Right ventricle myocardium superior (tissue), 1 donor: ENCODE measurements at regions not wholly inside any gene's neighbourhood (a gene's known extent, or its start where the extent isn't known, plus 50 kb on each side); places are given as distances from the start of the nearest gene placed in this dataset.
A peak's percentile ranks its signal among the peaks of the same experiment; 100 is the strongest.
"Not testable (repeated sequence)": the region's sequence is repeated elsewhere in the genome, so short reads cannot be mapped to it uniquely, and the experiment has no call there.

ENCODE experiments used
- ATAC-seq: fragments of 200-7000 bp; cut with Tn5 transposase; one replicate; pipeline ENCODE4 v1.9.1; 2020; ENCODE audit warnings: mild to moderate bottlenecking; ENCODE audit not compliant: poor library complexity
- DNase-seq: peaks from one replicate; pipeline ENCODE4 v3.0.0-alpha.2; 2020
- intact Hi-C: fragments of 100-400 bp; cut with DNase I; formaldehyde crosslinking; loops from one replicate; pipeline ENCODE4 v1.11.2; 2022
- donor health status: DM: no; HTN: yes; CAD: no; lungs with severe emphysema.

- ATAC-seq (peak; percentile 85), DNase-seq (peak; percentile 49)
- intact Hi-C loops = no loop called here
Measured at GRCh38 chr1:47491341-47491753, 53.5 kb downstream of the FOXD2 start.

GRCh38 chr1:47495176-47495713 lies 57.4 kb downstream of the FOXD2 start:
- ATAC-seq = no peak

DNA sequence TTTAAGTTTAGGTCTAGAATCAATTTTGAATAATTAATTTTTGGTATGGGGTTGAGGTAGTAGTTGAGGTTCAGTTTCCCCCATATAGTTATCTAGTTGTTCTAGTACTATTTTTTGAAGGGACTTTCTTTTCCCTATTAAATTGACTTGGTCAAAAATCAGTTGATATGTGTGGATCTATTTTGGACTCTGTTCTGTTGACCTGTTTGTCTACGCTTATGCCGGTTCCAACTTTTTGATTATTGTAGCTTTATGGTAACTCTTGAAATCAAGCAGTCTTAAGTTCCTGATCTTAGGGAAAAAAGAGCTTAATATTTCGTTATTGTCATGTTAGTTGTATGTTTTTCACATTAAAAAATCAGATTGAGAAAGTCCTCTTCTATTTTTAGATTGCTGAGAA lies 60.7 kb downstream of the FOXD2 start:
- intact Hi-C loops = no loop called here
- no peak for ATAC-seq

More at GRCh38 chr1:47495176-47495713, 57.4 kb downstream of the FOXD2 start:
- intact Hi-C loops = no loop called here
- no peak for DNase-seq

DNA sequence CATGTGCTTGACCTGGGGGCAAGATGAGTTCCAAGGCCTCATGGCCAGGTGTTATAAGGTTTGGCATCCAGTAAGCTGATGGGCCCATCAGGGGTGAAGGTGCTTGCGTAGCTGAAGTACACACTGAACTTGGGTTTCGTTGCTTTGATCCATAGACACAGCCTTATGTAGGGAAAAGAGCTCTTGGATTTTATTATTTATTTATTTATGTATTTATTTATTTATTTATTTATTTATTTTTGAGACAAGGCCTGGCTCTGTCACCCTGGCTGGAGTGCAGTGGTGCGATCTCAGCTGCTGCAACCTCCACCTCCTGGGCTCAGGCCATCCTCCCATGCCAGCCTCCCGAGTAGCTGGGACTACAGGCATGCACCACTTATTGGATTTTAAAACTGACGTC lies 63.2 kb downstream of the FOXD2 start:
- DNase-seq (no peak), ATAC-seq (no peak)
- intact Hi-C loops = no loop called here

More for the DNA sequence above, 60.7 kb downstream of the FOXD2 start:
- DNase-seq = no peak

- ATAC-seq = no peak
- DNase-seq = no peak
- intact Hi-C loops = no loop called here
Measured at GRCh38 chr1:47502746-47503370, 65.0 kb downstream of the FOXD2 start.

- ATAC-seq, intact Hi-C loops, DNase-seq: not testable (repeated sequence)
Measured at GRCh38 chr1:47504840-47505239, 67.0 kb downstream of the FOXD2 start.

DNA sequence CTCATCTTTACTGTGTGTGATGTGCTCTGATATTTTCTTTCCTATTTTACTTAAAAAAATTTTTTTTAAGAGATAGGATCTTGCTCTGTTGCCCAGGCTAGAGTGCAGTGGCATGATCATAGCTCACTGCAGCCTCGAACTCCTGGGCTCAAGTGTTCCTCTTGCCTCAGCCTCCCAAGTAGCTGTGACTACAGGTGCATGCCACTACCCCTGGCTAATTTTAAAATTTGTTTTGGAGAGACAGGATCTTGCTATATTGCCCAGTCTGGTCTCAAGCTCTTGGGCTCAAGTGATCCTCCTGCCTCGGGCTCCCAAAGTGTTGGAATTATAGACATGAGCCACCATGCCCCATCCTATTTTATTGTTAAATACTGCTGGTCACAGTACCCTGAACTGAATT lies 67.4 kb downstream of the FOXD2 start:
- DNase-seq = no peak
- intact Hi-C loops = no loop called here
- no peak for ATAC-seq

- no peak for ATAC-seq
- intact Hi-C loops = no loop called here
Measured at GRCh38 chr1:47506053-47506452, 68.2 kb downstream of the FOXD2 start.

GRCh38 chr1:47507144-47507543 lies 69.3 kb downstream of the FOXD2 start:
- ATAC-seq = no peak
- no peak for DNase-seq
- intact Hi-C loops = no loop called here

More at GRCh38 chr1:47506053-47506452, 68.2 kb downstream of the FOXD2 start:
- DNase-seq = no peak

GRCh38 chr1:47507881-47508701 lies 70.2 kb downstream of the FOXD2 start:
- DNase-seq (peak; percentile 50), ATAC-seq (peak; percentile 79)
- intact Hi-C loops = no loop called here

DNA sequence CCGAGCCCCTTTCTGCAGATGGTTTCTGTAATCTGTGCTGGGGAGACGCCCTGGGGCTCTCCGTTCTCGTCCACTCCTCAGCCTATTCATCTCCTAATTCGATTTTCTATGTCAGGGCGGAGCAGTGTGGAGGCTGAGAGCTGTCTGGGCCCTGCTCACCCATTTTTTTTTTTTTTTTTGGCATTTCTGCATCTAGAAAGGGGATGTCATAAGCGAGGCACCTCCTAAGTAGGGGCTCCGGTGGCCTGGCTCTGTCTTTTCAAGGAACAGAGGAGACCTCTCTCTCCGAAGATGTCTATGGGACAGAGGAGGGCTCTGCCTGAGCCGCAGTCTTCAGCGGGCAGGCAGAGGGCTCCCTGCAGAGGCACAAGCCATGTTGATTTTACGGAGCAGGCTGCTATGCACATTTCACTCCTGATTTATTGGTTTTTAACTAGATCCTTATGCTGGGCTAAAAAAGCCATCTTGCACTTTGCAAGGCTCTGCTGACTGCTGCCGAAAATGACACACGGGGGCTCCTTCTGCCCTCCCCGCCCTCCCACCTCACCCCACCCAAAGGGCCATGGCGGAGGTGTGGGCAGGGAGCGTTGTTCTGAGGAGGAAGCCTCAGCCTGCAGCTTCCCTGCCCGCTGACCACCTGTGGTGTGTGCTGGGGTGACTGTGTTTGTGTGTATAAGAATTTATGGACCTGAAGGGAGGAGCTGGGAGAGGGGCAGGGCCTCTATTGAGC lies 71.0 kb downstream of the FOXD2 start:
- intact Hi-C loops = no loop called here
- no peak for DNase-seq
- peak; percentile 22 for ATAC-seq

GRCh38 chr1:47510282-47510811 lies 72.5 kb downstream of the FOXD2 start:
- no peak for ATAC-seq
- intact Hi-C loops = no loop called here
- no peak for DNase-seq

GRCh38 chr1:47511825-47512224 lies 74.0 kb downstream of the FOXD2 start:
- ATAC-seq (no peak), DNase-seq (no peak)
- intact Hi-C loops = no loop called here

DNA sequence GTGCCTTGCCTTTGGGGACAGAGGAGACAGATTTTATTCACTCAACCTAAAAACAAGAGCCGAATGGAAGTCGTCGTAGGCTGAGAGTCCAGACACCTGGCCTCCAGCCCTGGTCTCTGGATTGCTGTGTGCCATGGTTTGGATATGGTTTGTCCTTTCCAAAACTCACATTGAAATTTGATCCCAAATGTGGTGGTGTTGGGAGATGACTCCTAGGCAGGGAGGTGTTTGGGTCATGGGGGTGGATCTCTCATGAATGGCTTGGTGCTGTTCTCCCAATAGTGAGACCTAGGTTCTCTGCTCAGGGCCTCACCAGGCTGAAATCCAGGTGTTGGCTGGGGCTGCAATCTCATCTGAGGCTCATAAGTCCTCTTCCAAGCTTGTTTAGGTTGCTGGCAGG lies 75.5 kb downstream of the FOXD2 start:
- ATAC-seq (no peak), DNase-seq (no peak)
- intact Hi-C loops = no loop called here

DNA sequence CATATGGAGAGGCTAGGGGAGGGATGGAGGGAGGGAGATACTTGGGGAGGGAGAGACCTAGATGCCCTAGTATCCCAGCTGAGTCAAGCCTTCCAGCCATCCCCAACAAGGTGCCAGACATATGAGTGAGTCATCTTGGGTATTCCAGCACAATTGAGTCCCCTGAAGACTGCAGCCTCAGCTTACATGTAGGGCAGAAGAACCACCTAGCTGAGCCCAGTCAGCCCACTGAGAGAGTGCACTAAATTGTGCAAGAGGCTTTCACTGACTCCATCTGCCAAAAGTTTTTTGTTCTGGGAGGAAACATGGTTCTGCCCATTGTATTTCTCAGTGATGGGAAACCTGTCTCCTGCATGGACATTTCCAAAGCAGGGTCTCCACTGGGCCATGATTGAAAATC lies 76.4 kb downstream of the FOXD2 start:
- ATAC-seq (no peak), DNase-seq (no peak)
- intact Hi-C loops = no loop called here

DNA sequence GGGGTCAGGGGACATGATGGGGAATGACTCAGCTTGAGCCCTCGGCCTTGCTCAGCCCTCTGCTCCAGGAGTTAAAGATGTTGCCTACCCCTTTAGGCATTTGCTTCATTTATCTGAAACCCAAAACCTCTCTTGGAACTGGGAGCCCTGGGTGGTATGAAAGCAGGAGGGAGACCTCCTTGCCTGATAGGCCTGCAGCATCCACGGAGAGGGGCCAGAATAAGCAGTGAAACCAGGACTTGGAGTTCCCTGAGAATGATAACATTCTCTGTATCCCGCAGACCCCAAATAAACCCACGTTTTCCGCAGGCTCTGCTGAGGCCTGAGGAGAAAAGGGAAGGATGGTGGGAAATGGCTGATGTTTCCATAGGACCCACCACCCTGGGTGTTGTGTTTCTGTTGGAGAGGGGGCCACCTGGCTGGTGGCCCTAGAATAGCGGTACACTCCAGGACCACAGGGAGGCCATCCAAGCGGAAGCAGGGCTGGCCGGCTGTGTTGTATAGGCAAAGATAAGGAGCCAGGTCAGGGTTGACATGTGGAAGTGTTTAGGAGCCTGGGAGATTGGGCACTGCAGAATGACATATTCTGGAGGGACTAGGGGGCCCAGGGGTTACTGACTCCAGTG lies 77.4 kb downstream of the FOXD2 start:
- ATAC-seq (no peak), DNase-seq (no peak)
- intact Hi-C loops = no loop called here

DNA sequence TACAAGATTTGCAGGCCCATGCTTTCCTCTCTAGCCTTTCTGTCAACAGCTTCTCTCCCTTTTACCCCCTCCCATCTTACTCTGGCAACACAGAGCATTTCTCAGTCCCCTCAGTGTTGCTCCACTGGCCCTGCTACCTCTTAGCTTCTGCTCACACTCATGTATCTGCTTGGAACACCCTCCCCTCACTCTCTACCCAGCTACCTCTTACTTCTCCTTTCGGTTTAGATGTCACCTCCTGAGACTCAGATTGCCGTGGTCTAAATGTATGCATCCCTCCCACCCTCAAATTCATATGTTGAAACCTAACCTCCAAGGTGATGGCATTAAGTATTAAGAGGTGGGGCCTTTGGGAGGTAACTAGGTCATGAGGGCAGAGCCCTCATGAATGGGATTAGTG lies 80.1 kb downstream of the FOXD2 start:
- intact Hi-C loops = no loop called here
- no peak for DNase-seq
- no peak for ATAC-seq

GRCh38 chr1:47519491-47519890 lies 81.6 kb downstream of the FOXD2 start:
- ATAC-seq (no peak), DNase-seq (no peak)
- intact Hi-C loops = no loop called here

- intact Hi-C loops = no loop called here
- DNase-seq (no peak), ATAC-seq (no peak)
Measured at GRCh38 chr1:47519971-47520370, 82.1 kb downstream of the FOXD2 start.
